Smooth muscle cell (in vitro differentiated cells): ENCODE measurements at regions not wholly inside any gene's neighbourhood (a gene's known extent, or its start where the extent isn't known, plus 50 kb on each side); places are given as distances from the start of the nearest gene placed in this dataset.

Experiments
- DNase-seq: peaks from one replicate; lab custom pipeline; 2025; ENCODE audit not compliant: unreplicated experiment; lab: John Stamatoyannopoulos, UW
- H2AFZ ChIP-seq: fragments of 200-600 bp; sonication (generic); 2 replicates; pipeline ENCODE4 v1.6.0; 2016; ENCODE audit warnings: antibody characterized with exemption, low read depth, mild to moderate bottlenecking
- H3F3A ChIP-seq: fragments of 200-600 bp; sonication (generic); 2 replicates; pipeline ENCODE4 v1.6.0; 2017; ENCODE audit warnings: antibody characterized with exemption, low read depth
- H3K27ac ChIP-seq: fragments of 200-600 bp; sonication (generic); 2 replicates; pipeline ENCODE4 v1.5.1; 2016; ENCODE audit warnings: low read depth, mild to moderate bottlenecking
- H3K27me3 ChIP-seq: fragments of 200-600 bp; sonication (generic); 2 replicates; pipeline ENCODE4 v1.6.1; 2016; ENCODE audit warnings: low read depth, mild to moderate bottlenecking
- H3K36me3 ChIP-seq: fragments of 200-600 bp; sonication (generic); 2 replicates; pipeline ENCODE4 v1.5.1; 2016; ENCODE audit warnings: low read depth
- H3K4me1 ChIP-seq: fragments of 200-600 bp; sonication (generic); 2 replicates; pipeline ENCODE4 v1.5.1; 2016; ENCODE audit warnings: low read depth
- H3K4me2 ChIP-seq: fragments of 200-600 bp; sonication (generic); 2 replicates; pipeline ENCODE4 v1.6.0; 2016; ENCODE audit warnings: mild to moderate bottlenecking
- H3K4me3 ChIP-seq: fragments of 200-600 bp; sonication (generic); 2 replicates; pipeline ENCODE4 v1.5.1; 2016; ENCODE audit warnings: mild to moderate bottlenecking
- H3K79me2 ChIP-seq: fragments of 200-600 bp; sonication (generic); 2 replicates; pipeline ENCODE4 v1.6.0; 2016; ENCODE audit warnings: low read depth, mild to moderate bottlenecking
- H3K9ac ChIP-seq: fragments of 200-600 bp; sonication (generic); 2 replicates; pipeline ENCODE4 v1.6.0; 2016; ENCODE audit warnings: low read depth
- H3K9me3 ChIP-seq: fragments of 200-600 bp; sonication (generic); replicated peaks from 2 replicates; pipeline ENCODE4 v1.5.1; 2016; ENCODE audit warnings: low read depth
- H4K20me1 ChIP-seq: fragments of 200-600 bp; sonication (generic); 2 replicates; pipeline ENCODE4 v1.6.0; 2016; ENCODE audit warnings: low read depth
- WGBS: methylation state at CpG from one replicate; pipeline ENCODE4 v1.1.7; 2016; ENCODE audit warnings: low lambda C conversion rate; 5-methylcytosine and 5-hydroxymethylcytosine counted together
- TF ChIP-seq, protein P1 (sequence below): fragments of 200-600 bp; sonication (generic); IDR thresholded peaks from 2 replicates; pipeline ENCODE4 v1.5.1; 2017; ENCODE audit warnings: borderline replicate concordance, mild to moderate bottlenecking, antibody characterized with exemption; ENCODE audit not compliant: insufficient read depth, poor library complexity, severe bottlenecking

DNA sequence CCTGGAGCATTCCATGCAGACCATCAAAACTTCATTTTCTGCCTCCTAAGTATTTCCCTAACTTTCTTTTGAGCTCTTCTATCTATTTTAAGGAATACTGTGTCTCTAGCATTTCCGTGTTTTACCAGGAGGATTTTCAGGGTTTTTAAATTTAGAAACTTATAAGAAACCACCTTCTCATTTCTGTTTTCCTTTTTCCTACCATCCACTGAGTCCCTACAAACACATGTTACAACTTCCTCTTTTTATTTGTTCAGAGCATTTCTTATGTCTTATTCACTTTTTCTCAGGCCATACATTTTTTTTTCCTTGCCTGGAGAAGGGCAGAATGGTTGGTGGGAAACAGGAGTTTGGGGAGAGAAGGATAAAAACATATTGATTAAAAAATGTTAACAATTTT lies 130.0 kb upstream of the BMP5 start:
- Histone ChIP-seq H3F3A (no peaks in the 10 kb centered on the region), H3K36me3 (no peaks in the 10 kb centered on the region), H3K79me2 (no peaks in the 10 kb centered on the region), H3K27me3 (no peaks in the 10 kb centered on the region), H3K4me2 (no peak overlapping the region), H3K4me1 (no peaks in the 10 kb centered on the region), H3K27ac (no peak overlapping the region), H2AFZ (no peak overlapping the region), H3K9me3 (no peaks in the 10 kb centered on the region), H4K20me1 (no peaks in the 10 kb centered on the region), H3K9ac (no peak overlapping the region), H3K4me3 (no peak overlapping the region)
- no peak for DNase-seq
- TF ChIP-seq, protein P1, sequence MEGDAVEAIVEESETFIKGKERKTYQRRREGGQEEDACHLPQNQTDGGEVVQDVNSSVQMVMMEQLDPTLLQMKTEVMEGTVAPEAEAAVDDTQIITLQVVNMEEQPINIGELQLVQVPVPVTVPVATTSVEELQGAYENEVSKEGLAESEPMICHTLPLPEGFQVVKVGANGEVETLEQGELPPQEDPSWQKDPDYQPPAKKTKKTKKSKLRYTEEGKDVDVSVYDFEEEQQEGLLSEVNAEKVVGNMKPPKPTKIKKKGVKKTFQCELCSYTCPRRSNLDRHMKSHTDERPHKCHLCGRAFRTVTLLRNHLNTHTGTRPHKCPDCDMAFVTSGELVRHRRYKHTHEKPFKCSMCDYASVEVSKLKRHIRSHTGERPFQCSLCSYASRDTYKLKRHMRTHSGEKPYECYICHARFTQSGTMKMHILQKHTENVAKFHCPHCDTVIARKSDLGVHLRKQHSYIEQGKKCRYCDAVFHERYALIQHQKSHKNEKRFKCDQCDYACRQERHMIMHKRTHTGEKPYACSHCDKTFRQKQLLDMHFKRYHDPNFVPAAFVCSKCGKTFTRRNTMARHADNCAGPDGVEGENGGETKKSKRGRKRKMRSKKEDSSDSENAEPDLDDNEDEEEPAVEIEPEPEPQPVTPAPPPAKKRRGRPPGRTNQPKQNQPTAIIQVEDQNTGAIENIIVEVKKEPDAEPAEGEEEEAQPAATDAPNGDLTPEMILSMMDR = no peak
- 90% methylated on average over 1 of the region's 1 CpG for WGBS

- DNase-seq = no peak
- no peaks in the 10 kb centered on the region for H3K27me3 ChIP-seq
- H3K4me1 ChIP-seq = no peaks in the 10 kb centered on the region
- no peak overlapping the region for H3K9ac ChIP-seq
- no peak overlapping the region for H2AFZ ChIP-seq
- H3K9me3 ChIP-seq = no peaks in the 10 kb centered on the region
- no peak overlapping the region for H3K27ac ChIP-seq
- TF ChIP-seq, protein P1 = no peak
- no peak overlapping the region for H3K4me3 ChIP-seq
- WGBS = 74% methylated on average over 2 of the region's 2 CpGs
- H3K79me2 ChIP-seq = no peaks in the 10 kb centered on the region
- no peak overlapping the region for H3K4me2 ChIP-seq
- H3F3A ChIP-seq = no peaks in the 10 kb centered on the region
- H3K36me3 ChIP-seq = no peaks in the 10 kb centered on the region
- H4K20me1 ChIP-seq = no peaks in the 10 kb centered on the region
These were observed 129.0 kb upstream of the BMP5 start for GRCh38 chr6:56004426-56004825.

DNA sequence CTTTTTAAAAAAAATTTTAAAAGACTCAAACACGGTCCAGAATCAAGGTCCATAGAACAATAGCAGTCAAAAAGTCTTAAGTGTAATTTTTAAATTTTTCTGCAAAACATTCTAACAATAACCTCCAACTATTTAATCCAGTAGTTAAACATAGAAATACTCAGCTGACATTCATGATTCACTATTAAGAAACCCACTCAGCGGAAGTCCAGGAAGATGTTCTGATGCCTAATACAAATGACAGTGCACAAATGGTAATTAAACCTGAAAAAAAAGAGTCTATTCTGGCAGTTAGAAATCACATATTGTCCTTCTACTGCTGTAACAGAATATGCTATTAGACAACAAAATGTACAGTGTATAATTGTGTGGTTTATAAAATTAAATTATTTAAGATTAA lies 128.2 kb upstream of the BMP5 start:
- no peak overlapping the region for H3K4me3 ChIP-seq
- DNase-seq = no peak
- no peaks in the 10 kb centered on the region for H3K79me2 ChIP-seq
- H3K27me3 ChIP-seq = no peaks in the 10 kb centered on the region
- no peaks in the 10 kb centered on the region for H3K9me3 ChIP-seq
- no peak overlapping the region for H3K4me2 ChIP-seq
- TF ChIP-seq, protein P1 = no peak
- no peak overlapping the region for H3K9ac ChIP-seq
- H3K36me3 ChIP-seq = no peaks in the 10 kb centered on the region
- H3F3A ChIP-seq = no peaks in the 10 kb centered on the region
- WGBS = 98% methylated on average over 2 of the region's 2 CpGs
- H3K27ac ChIP-seq = no peak overlapping the region
- H2AFZ ChIP-seq = no peak overlapping the region
- H4K20me1 ChIP-seq = no peaks in the 10 kb centered on the region
- H3K4me1 ChIP-seq = no peaks in the 10 kb centered on the region

GRCh38 chr6:56002336-56002735 lies 126.9 kb upstream of the BMP5 start:
- 78% methylated on average over 5 of the region's 5 CpGs for WGBS
- Histone ChIP-seq H3K27ac (no peak overlapping the region), H3K4me2 (no peak overlapping the region), H3F3A (no peaks in the 10 kb centered on the region), H3K4me1 (no peaks in the 10 kb centered on the region), H4K20me1 (no peaks in the 10 kb centered on the region), H3K9me3 (no peaks in the 10 kb centered on the region), H3K27me3 (no peaks in the 10 kb centered on the region), H3K79me2 (no peaks in the 10 kb centered on the region), H3K4me3 (no peak overlapping the region), H3K9ac (no peak overlapping the region), H2AFZ (no peak overlapping the region), H3K36me3 (no peaks in the 10 kb centered on the region)
- TF ChIP-seq, protein P1 = no peak
- no peak for DNase-seq
